ENCODE measurements at regions not wholly inside any gene's neighbourhood (a gene's known extent, or its start where the extent isn't known, plus 50 kb on each side); places are given as distances from the start of the nearest gene placed in this dataset.

GRCh38 chr7:155381852-155382801 is 75.8 kb upstream of the EN2 start:
- CTCF ChIA-PET = no interaction called here
- no peak for TF ChIP-seq SPI1 (IDR thresholded peaks at IDR 0.05; ENCODE audit: borderline replicate concordance, insufficient read depth, low read depth, low read length)
- no peak for TF ChIP-seq STAT1 (conservative IDR thresholded peaks at IDR 0.05)
- peak; percentile 43 for TF ChIP-seq BCL3 (IDR thresholded peaks at IDR 0.05; ENCODE audit: borderline replicate concordance, insufficient read depth, low read depth, low read length, poor library complexity, severe bottlenecking)
- no peak for TF ChIP-seq RAD51 (IDR thresholded peaks at IDR 0.05)
- no peak for TF ChIP-seq YY1 (IDR thresholded peaks at IDR 0.05; ENCODE audit: low read depth, low read length)
- no peak for TF ChIP-seq ZBED1 (IDR thresholded peaks at IDR 0.05; ENCODE audit: borderline replicate concordance)
- 0 out of 2 replicates have a peak, but pooled peaks have one; percentile 20 for TF ChIP-seq TCF3 (IDR thresholded peaks at IDR 0.05; ENCODE audit: borderline replicate concordance, insufficient read depth, low read depth, low read length)
- WGBS (ENCODE audit: insufficient coverage, insufficient replicate concordance, low lambda C conversion rate, missing lambda C conversion rate) = 24% methylated on average over 69 of the region's 75 CpGs
- POLR2A ChIA-PET = no interaction called here
- intact Hi-C loops (cut with micrococcal nuclease; ENCODE audit: unreplicated experiment) (loop anchor here (2.0 to 5.0 kb wide), 2 partner anchors 150 to 357 kb away; no protein-coding TSS in a partner anchor), in situ Hi-C loops (cut with MboI) (loop anchor here (25.0 kb wide), 1 partner anchor 380 kb away; no protein-coding TSS in a partner anchor)
- no peak; the same call in 2 of the 3 replicates for ATAC-seq
- H3K27ac ChIP-seq (ENCODE audit: control insufficient read depth, insufficient read depth) = no peak overlapping the region
- SMC1A ChIA-PET (ENCODE audit: uncharacterized antibody, unreplicated experiment) = no interaction called here
- no peaks in the 10 kb centered on the region for H3K4me1 ChIP-seq (ENCODE audit: control insufficient read depth, insufficient read depth, low read length)
- no peaks in the 10 kb centered on the region for H4K20me1 ChIP-seq (ENCODE audit: control insufficient read depth, insufficient read depth)
- no TSS peak for BruUV-seq (replicated peaks)
- DNase-seq (ENCODE audit: low read depth, low spot score) = no peak
- H3K36me3 ChIP-seq (ENCODE audit: control insufficient read depth in 2 of 2, insufficient read depth in 2 of 2, low read length in 1 of 2) = no peaks in the 10 kb centered on the region
- RAD21 ChIA-PET (ENCODE audit: unreplicated experiment) = interaction anchor here (0.6 kb wide), 1 partner anchor 159 kb away, joined by 3 read pairs; no protein-coding TSS in a partner anchor
- peaks cover 20 to 22% of the 10 kb centered on the region in 2 experiments for H3K27me3 ChIP-seq (replicated peaks in 1 of 2; ENCODE audit: control insufficient read depth in 2 of 2, insufficient read depth in 2 of 2, low read length in 1 of 2)
- H3K4me2 ChIP-seq (ENCODE audit: control insufficient read depth, insufficient read depth) = no peak overlapping the region
- H2AFZ ChIP-seq (ENCODE audit: control insufficient read depth, low read depth, low read length) = no peak overlapping the region
- no peaks in the 10 kb centered on the region for H3K79me2 ChIP-seq (ENCODE audit: control insufficient read depth, insufficient read depth, low read length)
- no peaks in the 10 kb centered on the region for H3K9me3 ChIP-seq (replicated peaks; ENCODE audit: control insufficient read depth, insufficient read depth, low read length)
- no peak overlapping the region for H3K9ac ChIP-seq (ENCODE audit: control insufficient read depth, insufficient read depth, low read length)
- no peak overlapping the region for H3K4me3 ChIP-seq
- no peak for FAIRE-seq
